Transverse colon (tissue), 4 donors: ENCODE measurements at regions not wholly inside any gene's neighbourhood (a gene's known extent, or its start where the extent isn't known, plus 50 kb on each side); places are given as distances from the start of the nearest gene placed in this dataset.
"Not testable (repeated sequence)": the region's sequence is repeated elsewhere in the genome, so short reads cannot be mapped to it uniquely, and the experiment has no call there.

Experiments
- CTCF ChIP-seq, 5 experiments: fragments of 200-600 bp in 3 of 5; fragments of 450-650 bp in 2 of 5; sonication (generic) in 3 of 5; IDR thresholded peaks; 1 replicate in 2 of 5; 2 replicates in 3 of 5; pipeline ENCODE4 v1.5.1; 2016 to 2017; ENCODE audit warnings: antibody characterized with exemption in 5 of 5, inconsistent platforms in 3 of 5, mild to moderate bottlenecking in 2 of 5, moderate library complexity in 1 of 5
- EP300 ChIP-seq: sonication (generic); formaldehyde crosslinking; IDR thresholded peaks from one replicate; pipeline ENCODE4 v1.6.1; 2017; ENCODE audit warnings: antibody characterized with exemption, low read depth
- POLR2A ChIP-seq: fragments of 450-650 bp; IDR thresholded peaks from one replicate; pipeline ENCODE4 v1.6.1; 2016; ENCODE audit warnings: antibody characterized with exemption, mild to moderate bottlenecking, moderate library complexity
- POLR2AphosphoS5 ChIP-seq, 3 donors: sonication (generic); formaldehyde crosslinking; IDR thresholded peaks; one replicate each; pipeline ENCODE4 v1.6.1; 2016; ENCODE audit warnings: antibody characterized with exemption in 3 of 3

GRCh38 chr6:57799703-57800479, 482.5 kb downstream of the PRIM2 start:
- not testable (repeated sequence) for TF ChIP-seq POLR2AphosphoS5 (IDR thresholded peaks at IDR 0.05); CTCF (IDR thresholded peaks at IDR 0.05); POLR2A; EP300
